GM10266 (cell line): ENCODE measurements at regions not wholly inside any gene's neighbourhood (a gene's known extent, or its start where the extent isn't known, plus 50 kb on each side); places are given as distances from the start of the nearest gene placed in this dataset.

Experiments used
- DNase-seq: peaks from one replicate; pipeline ENCODE4 v3.0.0; 2012; ENCODE audit errors: extremely low spot score
- CTCF ChIP-seq: IDR thresholded peaks from 2 replicates; pipeline ENCODE4 v1.5.1; 2012; ENCODE audit warnings: mild to moderate bottlenecking, low read depth; ENCODE audit not compliant: control insufficient read depth, insufficient read depth; ENCODE audit errors: missing control alignments

- TF ChIP-seq CTCF, result no peak
These were observed 206.2 kb downstream of the FSCB start for GRCh38 chr14:44300916-44301315.

GRCh38 chr14:44297437-44297836 is 209.6 kb downstream of the FSCB start:
- no peak for DNase-seq
- no peak for TF ChIP-seq CTCF

More at GRCh38 chr14:44300916-44301315, 206.2 kb downstream of the FSCB start:
- DNase-seq, result no peak

GRCh38 chr14:44291366-44291915 is 215.6 kb downstream of the FSCB start:
- no peak for DNase-seq
- TF ChIP-seq CTCF, result no peak

GRCh38 chr14:44287858-44288257 is 219.2 kb downstream of the FSCB start:
- no peak for TF ChIP-seq CTCF
- no peak for DNase-seq

- DNase-seq, result no peak
- TF ChIP-seq CTCF, result no peak
These were observed 220.9 kb downstream of the FSCB start for GRCh38 chr14:44286201-44286600.

- TF ChIP-seq CTCF, result no peak
These were observed 223.2 kb downstream of the FSCB start for GRCh38 chr14:44283836-44284235.

GRCh38 chr14:44279357-44279756 is 227.7 kb downstream of the FSCB start:
- no peak for DNase-seq
- no peak for TF ChIP-seq CTCF

More at GRCh38 chr14:44283836-44284235, 223.2 kb downstream of the FSCB start:
- no peak for DNase-seq
